ENCODE measurements at regions not wholly inside any gene's neighbourhood (a gene's known extent, or its start where the extent isn't known, plus 50 kb on each side); places are given as distances from the start of the nearest gene placed in this dataset.
"Not testable (repeated sequence)": the region's sequence is repeated elsewhere in the genome, so short reads cannot be mapped to it uniquely, and the experiment has no call there.

DNA sequence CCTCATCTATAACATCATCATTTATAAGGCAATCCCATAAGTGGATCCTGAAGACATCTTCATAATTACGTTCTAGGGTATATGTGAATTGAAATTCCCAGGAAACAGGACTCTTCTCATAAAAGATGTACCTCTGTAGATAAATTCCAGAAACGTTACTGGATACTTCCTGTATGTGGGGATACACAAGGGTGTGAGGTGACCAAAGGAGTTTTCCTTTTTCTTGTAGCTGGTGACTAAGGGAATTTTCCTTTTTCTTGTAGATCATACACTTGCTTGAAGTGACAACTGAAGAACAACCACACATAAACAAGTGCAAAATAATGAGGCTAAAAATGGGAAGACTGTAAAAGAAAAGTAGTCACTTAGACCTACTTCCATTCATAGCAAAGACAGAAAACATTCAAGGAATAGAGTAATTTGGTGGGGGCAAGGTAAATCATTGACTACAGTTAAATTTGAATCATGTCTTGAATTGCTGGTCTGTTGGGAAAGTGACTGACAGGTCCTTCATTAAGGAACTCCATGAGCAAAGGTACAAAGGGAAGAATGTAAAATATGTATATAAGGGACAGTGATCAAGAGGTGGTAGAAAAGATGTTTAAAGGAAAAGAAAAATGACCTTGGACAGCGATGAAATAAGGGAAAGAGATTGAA lies 53.2 kb upstream of the UBE2E3 start:
- DNase-seq (ENCODE audit: low read depth in 3 of 3, low spot score in 2 of 3): no peak

DNA sequence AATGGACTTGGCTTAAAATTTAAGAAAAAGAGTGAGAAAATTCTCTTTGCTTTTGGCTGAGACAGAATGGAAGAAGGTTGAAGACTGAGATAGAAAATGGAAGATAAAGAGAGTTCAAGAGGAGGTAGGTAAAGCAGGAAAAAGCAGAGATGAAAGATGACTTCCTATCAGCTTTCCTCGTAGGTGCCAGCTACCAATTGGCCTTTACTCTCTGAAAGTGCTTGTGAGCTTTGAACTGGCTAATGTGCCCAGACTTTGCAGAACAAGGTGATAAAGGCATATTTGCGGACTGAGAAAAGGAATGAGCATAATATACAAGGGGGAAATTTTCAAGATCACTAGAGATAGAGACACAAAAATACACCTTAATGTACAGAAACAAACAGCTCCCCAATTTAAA lies 54.7 kb upstream of the UBE2E3 start:
- no peak for DNase-seq (ENCODE audit: low read depth in 3 of 3, low spot score in 2 of 3)

- DNase-seq (ENCODE audit: low read depth in 3 of 3, low spot score in 2 of 3): no peak
These were observed 56.3 kb upstream of the UBE2E3 start for GRCh38 chr2:180924063-180924462.

DNA sequence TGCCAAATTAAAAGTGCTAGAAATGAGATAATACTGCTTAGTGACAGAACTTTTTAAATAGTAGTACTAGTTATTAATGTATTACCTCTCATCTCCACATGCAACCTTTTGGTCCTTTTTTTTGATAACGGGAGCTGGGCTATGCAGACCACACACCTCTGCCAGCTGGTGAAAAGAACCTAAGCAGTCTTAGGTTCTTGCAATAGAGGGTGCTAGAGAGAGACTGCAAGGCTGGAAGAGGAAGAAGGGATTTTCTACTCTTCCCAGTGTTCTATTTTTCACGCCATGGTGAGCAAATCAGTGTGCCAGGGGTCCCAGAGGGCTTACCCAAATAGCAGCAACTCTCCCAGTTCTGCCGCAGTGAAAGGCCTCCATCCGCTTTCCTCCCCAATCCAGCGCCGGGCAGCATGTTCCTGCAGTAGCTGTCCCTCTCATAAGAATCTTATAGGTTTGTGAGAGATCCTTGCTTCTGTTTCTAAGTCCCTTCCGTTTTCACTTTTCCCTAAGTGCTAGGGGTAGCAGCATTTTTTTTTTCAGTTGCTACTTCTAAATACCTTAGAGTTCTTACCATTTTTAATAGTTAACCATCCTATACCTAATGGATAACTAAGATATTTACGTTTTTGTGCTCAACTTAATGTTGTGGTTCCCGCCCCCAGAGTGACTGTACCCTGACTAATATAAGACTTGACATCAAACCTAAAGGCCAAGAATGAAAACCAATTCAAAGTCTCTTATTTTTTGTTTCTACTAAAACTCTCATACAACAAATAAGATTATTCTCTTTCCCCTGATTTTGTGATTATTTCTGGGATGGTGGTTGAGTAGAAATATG lies 69.4 kb upstream of the UBE2E3 start:
- DNase-seq (ENCODE audit: low read depth in 3 of 3, low spot score in 2 of 3): no peak

- DNase-seq (ENCODE audit: low read depth in 3 of 3, low spot score in 2 of 3): no peak
These were observed 72.7 kb upstream of the UBE2E3 start for GRCh38 chr2:180907731-180908130.

DNA sequence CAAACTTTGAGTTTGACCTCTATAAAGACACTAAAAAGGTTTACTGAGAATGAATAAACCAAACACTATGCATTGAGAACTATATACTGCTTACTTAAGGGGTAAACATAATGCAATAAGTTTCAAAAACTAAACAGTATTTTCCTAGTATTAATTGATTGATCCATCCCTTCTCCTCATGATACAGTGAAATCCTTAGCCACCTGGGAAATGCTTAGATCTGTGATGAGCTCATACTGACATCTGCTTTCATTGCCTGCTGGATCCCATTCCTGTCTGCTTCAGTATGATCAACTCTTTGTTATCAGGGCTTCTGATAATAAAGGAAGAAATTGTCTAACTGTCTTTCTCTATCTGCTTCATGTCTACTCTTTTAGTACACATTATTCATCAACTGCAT lies 74.9 kb upstream of the UBE2E3 start:
- no peak for DNase-seq (ENCODE audit: low read depth in 3 of 3, low spot score in 2 of 3)

DNA sequence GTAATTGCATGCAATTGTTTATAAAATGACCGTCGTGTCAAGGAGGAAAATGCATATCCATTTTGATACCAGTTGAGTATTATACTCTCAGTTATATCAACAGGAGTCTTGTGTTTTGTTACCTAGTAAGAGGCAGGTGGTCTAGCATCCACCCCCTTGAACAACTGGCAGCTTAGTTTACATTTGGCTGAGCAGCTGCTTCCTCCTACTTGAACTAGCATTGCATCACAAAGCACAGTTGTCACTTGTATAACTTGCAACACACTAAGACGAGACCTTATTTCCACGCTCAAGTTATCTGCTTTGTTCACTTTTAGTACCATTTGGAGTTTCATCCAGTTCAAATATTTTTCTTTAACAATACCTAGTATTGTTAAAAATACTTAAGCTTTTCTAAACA lies 75.4 kb upstream of the UBE2E3 start:
- no peak for DNase-seq (ENCODE audit: low read depth in 3 of 3, low spot score in 2 of 3)

DNA sequence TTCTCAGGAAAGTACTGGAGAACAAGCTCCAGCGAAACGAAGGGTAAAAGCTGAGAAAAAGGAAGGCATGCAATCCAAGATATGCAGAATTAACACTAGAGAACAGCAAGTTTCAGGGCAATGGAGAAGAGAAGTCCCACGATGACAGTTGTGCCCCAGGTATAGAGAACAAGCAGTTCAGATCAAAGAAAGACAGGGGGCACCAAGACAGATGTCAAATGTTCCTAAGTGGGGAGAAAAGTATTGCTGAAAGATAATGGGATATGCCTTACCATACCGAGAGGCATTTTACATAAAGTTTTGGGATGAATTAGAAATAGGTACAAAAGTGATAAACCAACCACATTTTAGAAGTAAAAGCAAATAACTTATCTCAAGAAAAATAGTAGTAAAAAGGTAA lies 79.1 kb upstream of the UBE2E3 start:
- DNase-seq (ENCODE audit: low read depth in 3 of 3, low spot score in 2 of 3): no peak

DNA sequence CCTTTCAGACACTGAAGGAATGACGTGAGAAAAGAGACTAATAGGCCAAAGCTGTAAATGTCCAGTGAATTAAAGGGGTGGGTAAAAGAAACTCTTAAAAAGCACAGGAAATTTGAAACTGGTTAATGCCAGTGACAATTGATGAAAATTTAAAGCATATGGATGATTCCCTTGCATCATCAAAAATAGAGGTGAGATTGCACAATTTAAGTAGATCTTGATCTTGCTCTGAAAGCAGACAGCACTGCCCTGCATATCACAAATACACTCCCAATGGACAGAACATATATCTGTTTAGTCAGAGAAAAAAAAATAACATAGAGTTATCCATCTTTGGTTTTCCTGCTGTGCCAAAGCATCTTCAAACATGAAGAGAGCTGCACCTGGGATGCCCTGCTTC lies 86.7 kb upstream of the UBE2E3 start:
- no peak for DNase-seq (ENCODE audit: low read depth in 3 of 3, low spot score in 2 of 3)

GRCh38 chr2:180892091-180892490 lies 88.3 kb upstream of the UBE2E3 start:
- no peak for DNase-seq (ENCODE audit: low read depth in 3 of 3, low spot score in 2 of 3)

DNA sequence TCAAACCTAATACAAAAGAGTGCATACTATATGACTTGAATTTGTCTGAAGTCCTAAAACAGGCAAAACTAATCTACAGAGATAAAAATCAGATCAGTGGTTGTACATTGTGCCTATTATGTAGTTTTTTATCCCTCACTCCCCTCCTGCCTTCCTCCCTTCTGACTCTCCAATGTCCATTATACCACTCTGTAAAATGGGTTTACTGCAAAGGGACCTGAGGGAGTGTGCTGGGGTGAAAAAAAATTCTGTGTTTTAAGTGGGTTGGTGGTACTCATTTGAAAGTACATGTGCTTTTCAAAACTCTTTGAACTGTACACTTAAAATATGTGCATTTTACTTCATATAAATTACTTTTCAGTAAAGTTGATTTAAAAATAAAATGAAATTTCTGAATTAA lies 89.0 kb upstream of the UBE2E3 start:
- no peak for DNase-seq (ENCODE audit: low read depth in 3 of 3, low spot score in 2 of 3)

- no peak for DNase-seq (ENCODE audit: low read depth in 3 of 3, low spot score in 2 of 3)
These were observed 89.6 kb upstream of the UBE2E3 start for GRCh38 chr2:180890781-180891180.

- DNase-seq (ENCODE audit: low read depth in 3 of 3, low spot score in 2 of 3): no peak
These were observed 97.4 kb upstream of the UBE2E3 start for GRCh38 chr2:180882959-180883358.

GRCh38 chr2:180876506-180876905 lies 103.9 kb upstream of the UBE2E3 start:
- DNase-seq (ENCODE audit: low read depth in 3 of 3, low spot score in 2 of 3): no peak

DNA sequence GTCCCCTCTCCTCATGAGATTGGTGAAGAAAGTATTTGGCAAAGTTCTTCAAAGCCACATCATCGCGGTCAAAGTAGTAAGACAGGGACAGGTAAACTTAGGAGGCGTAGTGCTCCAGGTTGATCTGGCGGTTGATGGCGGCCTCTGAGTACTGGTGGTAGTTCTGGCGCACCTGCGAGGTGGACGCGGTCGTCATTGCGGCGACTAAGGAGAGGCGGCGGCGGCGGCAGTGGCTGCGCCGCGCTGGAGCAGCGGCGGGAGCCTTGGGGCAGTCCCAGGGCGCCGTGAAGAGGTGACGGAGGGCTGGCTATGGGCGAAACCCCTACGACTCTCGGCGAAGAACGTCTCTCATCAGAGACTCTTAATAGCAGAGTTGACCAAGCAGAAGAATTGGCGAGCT lies 107.2 kb upstream of the UBE2E3 start:
- no peak for DNase-seq (ENCODE audit: low read depth in 3 of 3, low spot score in 2 of 3)

- not testable (repeated sequence) for DNase-seq (ENCODE audit: low read depth in 3 of 3, low spot score in 2 of 3)
These were observed 107.6 kb upstream of the UBE2E3 start for GRCh38 chr2:180872781-180873180.

DNA sequence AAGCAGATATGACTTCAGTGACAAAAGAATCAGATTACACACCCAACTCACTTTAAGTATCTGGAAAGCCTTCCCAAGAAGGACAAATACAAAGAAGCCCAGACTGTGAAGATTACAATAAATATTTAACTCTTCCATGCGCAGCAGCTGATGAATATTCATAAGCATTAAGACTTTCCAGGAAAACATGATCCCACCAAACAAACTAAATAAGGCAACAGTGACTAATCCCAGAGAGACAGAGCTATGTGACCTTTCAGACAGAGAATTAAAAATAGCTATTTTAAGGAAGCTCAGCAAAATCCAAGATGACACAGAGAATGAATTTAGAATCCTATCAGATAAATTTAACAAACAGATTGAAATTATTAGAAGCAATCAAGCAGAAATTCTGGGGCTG lies 108.2 kb upstream of the UBE2E3 start:
- no peak for DNase-seq (ENCODE audit: low read depth in 3 of 3, low spot score in 2 of 3)

GRCh38 chr2:180871649-180872048 lies 108.8 kb upstream of the UBE2E3 start:
- no peak for DNase-seq (ENCODE audit: low read depth in 3 of 3, low spot score in 2 of 3)

DNA sequence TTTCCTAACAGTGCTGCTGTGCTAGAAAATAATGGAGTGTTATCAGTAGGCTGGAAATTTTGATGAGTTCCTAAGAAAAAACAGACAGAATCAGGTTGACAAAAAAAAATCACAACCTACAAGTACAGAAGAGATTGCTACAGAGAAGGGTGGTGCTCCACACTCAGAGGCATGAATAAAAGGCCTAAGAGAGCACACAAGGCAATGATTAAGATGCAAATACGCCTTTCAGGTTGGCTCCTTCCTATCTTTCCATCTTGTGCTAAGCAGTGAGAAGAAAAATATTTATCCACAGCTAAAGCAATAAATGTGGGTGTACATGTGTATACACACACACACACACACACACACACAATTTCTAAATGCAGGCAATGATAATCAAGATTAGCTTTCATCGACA lies 130.6 kb upstream of the UBE2E3 start:
- DNase-seq (ENCODE audit: low read depth in 3 of 3, low spot score in 2 of 3): no peak

DNA sequence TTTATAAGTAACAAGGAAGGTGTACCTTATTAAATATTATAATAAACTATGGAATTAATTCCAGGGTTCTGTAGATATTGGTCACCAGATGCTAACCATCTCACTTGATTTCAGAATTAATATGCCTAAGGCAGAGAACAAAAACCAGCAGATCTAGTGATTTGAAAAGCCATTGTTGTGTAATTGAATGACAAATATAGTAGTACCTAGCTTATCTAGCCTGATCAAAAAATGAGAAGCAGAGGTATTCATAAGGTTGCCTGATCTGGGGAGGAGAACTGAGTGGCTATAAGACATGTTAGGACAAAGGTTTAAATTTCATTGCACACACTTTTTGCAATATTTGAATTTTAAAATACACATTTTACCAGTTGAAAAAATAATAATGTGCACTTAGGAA lies 132.0 kb upstream of the UBE2E3 start:
- DNase-seq (ENCODE audit: low read depth in 3 of 3, low spot score in 2 of 3): no peak

GRCh38 chr2:180846756-180847472 lies 133.5 kb upstream of the UBE2E3 start:
- no peak for DNase-seq (ENCODE audit: low read depth in 3 of 3, low spot score in 2 of 3)

DNA sequence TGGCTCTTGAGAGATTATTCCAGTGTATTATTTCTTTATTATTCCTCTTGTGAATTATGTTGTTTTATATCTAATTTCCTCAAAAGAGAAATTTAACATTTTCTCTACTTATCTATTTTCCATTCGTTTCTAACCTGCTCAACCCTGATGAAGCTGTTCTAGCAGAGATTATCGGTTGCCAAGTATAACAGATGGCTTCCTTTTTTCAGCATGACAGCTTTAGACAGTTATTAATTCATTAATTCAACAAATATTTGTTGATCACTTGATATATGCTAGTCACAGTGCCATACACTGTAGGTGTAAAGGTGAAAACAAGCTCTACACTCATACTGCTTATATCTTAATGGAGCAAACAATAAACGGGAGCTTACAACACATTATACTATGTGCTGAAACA lies 137.9 kb upstream of the UBE2E3 start:
- no peak for DNase-seq (ENCODE audit: low read depth in 3 of 3, low spot score in 2 of 3)

All from right renal cortex interstitium (tissue), 3 donors.